ENCODE measurements at regions not wholly inside any gene's neighbourhood (a gene's known extent, or its start where the extent isn't known, plus 50 kb on each side); places are given as distances from the start of the nearest gene placed in this dataset.

DNA sequence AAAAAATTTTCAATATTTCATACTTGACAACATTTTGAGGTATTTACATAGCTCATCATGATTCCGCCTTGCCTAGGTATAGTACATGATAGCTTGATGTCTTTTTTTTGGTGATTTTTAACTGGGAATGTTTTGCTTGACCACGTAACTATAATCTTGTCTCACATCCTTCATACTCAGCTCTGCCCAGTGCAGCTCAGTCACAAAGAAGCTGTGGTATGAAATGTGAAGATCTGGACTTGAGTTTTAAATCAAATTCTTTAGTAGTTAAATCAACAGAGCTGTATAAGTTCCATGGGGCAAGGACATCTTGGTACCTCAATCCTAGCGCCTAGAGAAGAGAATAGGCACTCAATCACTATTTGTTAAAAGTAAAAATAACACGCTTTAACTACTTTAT lies 276.3 kb upstream of the DKK2 start:
- DNase-seq, result no peak

DNA sequence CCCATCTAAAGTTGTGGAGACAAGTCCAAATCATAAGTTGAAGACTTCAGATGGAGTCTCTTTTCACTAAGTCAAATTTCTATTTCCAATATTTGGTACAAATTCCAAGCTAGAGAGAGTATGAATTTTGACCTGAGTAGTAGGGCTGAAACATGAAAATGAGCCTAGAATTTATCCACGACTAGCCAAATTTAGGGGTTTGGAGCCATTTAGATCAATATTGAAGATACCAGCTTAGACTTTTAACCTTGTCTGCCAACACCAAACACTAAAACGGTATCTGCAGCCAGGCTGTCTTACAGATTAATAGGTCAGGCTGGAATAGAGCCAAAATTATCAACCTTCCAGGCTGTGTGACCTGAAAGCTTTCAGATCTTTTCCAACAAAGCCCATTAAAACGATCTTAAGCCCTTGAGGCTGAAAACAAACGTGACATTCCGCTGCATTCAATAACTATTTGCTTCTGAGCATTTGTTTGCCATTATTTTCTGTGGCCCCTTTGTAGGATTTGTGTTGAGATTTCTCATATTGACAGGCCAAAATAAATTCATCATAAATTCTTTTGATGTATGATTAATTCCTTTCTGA lies 268.7 kb upstream of the DKK2 start:
- no peak for DNase-seq

DNA sequence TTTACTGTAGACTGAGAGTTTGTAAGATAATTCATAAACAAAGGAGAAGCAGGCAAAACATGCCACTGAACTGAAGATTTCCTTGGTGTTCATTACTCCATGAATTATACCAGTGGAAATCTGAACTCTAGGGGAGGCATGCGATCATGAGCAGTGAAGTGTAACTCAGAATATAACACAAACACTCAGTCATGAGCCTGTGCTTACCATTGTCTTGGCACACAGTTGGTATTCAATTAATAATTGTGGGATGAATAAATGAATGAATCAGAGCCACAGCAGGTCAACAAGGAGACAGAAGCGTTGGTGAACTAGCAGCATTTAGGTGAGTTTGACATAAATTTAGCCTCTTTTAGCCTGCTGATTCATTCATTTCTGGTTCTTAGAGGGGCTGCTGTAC lies 263.5 kb upstream of the DKK2 start:
- no peak for DNase-seq

DNA sequence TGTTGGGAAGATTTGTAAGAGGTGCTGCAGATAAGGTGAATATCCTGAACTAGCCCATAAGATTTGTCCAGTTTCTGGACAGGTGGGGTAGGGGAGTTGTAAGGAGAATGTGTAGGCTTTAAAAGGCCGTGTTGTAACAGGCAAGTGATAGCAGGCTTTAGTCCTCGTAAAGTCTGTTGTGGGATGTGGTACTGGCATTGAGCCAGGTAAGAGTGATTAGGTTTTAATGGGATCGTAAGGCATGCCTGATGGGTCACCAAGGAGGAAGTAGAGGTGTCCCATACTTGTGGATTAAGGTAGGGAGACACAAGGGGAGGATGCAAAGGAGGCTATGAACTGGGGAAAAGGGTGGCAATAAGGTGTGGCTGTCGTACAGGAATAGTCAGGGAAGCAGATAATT lies 256.9 kb upstream of the DKK2 start:
- no peak for DNase-seq

DNA sequence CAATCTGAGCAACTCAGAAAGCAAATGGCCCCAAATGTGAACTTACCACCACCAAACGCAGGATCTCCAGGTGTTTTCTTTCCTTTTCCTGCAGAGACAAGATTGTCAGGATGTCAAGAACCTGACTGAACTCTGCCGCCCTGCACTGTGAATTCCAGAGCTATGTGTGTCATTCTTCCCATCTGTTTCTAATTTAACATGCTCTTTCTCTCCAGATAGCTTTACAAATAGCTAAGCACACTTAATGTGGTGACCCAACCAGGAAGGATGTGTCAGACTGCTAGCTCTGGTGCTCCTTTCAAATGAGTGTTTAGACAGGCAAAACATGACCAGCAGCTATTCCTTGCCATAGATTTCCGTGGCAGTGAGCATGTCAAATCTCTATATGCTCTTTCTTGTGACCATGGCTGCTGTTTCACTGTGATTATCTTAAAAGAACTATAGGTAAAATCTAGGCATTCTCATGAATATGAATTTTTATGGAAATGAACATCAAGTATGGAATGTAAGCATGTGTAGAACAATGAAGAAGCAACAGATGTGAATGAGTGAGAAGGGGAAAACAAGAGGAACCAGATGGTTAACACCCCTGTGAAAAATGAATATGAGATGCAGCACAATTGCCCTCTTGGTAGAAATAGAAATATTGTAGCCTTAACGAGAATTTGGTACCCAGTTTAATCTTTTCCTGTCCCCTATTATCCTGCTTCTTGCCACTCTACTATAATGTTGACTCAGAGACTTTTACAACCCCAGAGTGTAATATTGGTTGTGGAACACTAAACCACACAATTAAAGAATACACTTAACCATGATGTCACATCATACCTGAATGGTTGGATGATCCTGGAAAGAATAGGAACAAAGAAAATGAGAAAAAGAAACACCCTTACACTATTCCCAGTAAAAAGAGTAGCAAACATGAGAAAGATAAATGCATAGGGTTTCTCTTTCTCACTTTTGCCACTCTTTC lies 247.8 kb upstream of the DKK2 start:
- DNase-seq, result no peak

DNA sequence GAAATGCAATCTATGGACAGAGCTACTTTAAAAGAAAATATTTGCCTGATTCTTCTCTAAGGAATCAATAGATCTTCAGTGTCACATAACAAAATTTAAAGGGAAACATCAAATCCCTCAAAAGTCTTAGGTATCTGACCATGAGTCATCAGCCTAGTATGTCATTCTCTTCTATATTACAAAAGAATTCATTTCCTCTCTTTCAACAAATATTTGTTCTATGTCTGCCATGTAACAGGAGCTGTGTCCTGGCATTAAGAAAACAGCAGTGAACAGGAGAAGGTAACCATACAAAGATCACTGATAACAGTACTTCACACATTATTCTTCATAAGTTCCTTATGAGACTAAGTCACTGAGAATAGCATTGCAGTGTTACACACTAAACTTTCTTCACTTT lies 243.6 kb upstream of the DKK2 start:
- no peak for DNase-seq

DNA sequence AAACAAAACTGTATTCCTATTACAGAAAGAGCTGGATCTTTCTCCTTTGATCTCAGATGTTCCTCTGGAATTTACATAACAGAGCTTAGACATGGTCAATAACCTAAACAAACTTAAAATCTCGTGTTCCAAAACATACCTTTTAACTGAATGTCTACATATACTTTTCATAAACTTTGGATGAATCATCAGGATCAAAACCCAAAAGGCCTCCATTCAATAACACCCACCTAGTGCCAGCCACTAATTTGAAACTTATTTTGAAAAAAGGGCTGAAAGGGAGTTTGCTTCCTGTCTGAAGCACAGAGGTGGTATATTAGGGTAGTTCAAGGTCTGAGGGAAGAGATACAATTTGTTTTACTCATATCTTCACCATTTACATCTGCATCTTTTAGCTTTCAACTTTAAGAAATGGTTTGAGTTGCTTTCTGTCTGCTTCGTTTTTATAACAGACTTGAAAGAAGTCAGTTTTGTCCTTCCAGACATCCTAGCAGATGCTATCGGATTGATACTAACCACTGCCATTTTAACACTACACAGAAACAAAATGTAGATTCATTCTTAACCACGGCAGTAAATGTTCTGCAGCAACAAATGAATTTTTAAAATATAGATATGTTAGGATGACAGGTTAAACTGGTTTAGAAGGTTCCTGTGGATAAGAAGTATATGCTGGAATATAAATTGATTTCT lies 242.8 kb upstream of the DKK2 start:
- no peak for DNase-seq

DNA sequence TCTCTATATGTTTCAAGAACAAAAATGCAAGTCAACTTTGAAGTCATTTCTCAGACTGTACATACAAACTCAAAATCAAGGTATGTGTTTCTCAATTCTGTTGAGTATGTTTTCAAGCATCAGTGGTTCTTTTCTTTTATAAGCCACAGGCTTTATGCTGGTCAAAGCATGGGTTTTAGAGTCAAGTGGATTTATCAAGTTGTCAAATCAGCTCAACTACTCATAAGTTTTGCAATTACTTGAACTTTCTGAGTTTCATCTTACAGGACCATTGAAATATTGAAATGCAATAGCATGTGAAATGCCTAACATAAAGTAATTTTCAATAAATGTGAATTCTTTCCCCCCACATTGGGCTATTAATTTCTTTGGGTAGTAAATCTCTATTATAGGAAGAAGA lies 239.9 kb upstream of the DKK2 start:
- DNase-seq, result no peak

DNA sequence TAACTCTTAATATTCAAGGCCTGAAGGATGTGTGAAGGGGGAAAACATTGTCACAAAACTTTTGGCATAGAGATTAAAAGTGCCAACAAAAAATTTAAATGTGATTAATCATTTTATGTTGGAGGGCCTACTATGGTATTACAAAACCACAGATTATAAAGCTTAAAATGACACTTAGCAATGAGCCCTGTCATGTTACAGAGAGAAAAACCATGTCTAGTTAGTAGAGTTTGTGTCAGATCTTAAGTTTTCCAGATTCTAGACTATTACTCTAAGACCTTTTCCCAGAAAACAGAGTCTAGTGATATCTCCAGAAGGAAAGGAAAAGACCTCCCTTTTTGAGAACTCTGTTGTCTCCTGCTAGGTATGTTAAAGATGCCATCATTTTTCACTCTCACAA lies 239.1 kb upstream of the DKK2 start:
- no peak for DNase-seq

DNA sequence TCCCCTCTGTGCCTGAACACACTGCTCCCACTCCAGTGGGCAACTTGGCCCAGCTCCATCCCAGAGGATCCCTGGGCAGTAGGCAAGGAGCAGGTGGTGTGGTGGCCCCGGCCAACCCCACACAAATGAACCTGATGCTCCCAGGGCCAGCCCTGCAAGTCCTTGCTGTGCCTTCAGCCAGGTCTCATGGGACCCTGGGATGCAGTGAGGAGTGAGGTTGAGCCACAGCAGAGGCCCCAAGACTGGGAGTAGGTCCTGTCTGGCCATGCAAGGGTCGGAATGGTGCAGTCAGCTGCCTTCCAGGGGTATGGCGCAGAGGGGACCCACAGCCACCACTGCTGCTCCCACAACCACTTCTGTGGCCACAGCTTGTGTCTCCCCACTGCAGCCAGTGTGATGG lies 234.5 kb upstream of the DKK2 start:
- DNase-seq, result no peak

DNA sequence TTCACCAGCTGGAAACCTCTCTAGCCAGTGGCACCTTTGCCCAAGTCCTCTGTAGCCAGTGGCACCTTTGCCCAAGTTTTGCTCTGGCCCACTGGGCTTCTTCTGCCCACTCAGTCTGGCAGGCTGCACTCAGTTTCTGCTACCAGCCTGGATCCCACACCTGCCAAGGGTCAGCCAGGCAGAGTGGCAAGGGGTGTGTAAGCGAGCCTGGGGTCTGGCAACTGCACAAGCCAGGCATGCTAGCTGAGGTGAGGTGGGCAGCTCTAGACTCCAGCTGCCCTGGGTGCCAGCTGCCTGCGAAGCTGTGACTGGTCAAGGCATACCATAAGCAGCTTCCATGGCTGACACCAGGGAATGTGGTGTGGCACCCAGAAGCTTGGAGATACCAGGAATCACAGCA lies 233.1 kb upstream of the DKK2 start:
- DNase-seq, result no peak

DNA sequence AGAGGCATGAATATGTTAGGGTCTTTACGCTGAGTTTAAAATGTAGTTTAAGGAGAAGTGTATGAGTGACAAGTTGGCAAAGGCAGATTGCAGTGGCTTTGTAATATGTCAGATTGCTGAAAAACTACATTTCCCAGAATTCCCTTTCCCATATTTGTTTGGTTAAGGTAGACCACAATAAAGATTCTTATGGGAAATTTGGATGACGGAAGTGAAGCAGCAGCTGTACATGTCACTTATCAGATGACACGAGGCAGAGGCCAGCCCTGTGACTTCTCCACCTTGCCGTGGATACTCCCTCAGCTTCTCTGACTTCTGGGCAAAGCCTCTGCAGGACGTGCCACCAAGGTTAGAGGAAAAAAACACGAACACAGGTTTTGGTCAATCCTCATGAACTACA lies 229.7 kb upstream of the DKK2 start:
- DNase-seq, result no peak

DNA sequence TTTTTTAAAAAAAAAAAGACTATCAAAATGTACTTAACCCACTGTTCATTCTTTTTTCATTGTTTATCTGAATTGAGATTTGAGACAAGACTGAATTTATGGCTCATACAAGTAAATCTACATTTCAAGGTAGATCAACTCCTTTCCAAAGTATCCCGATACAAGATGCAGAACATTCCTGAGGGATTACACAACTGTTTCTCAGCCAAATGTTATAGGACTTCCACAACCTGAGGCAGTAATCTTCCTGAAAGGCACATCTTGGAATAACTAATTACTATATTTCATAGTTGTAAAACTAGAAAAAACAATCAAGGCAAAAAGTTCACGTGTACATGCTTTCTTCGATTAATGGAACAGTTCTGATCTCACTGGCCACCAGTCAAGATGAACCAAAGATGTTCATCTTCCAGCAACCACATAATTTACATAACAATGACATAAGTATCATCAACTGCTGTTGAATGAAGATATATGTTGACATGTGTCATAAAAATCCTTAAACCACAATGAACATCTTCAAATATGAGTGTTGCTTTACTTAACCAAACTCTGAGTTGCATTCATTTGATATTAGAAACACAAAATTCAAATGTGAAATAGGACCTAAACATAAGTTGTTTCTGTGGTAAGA lies 225.2 kb upstream of the DKK2 start:
- no peak for DNase-seq

DNA sequence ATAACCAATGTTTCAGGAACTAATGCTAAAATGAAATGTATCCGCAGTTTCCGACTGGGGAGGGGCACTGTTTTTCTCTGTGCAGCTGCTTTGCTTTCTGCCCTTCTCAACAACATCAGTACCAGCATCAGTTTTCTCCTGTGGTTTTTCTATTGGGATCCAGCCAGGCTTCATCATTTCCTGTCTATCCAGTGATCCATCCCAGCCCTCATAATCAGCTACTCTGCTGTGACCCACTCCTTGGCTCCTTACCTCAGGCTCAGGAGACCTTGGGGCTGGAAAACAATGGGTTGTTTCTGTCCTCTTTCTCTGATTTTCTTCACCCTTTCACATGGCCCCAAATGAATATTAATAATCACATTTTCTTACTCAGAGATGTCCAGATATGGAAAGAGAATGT lies 222.2 kb upstream of the DKK2 start:
- DNase-seq, result no peak

DNA sequence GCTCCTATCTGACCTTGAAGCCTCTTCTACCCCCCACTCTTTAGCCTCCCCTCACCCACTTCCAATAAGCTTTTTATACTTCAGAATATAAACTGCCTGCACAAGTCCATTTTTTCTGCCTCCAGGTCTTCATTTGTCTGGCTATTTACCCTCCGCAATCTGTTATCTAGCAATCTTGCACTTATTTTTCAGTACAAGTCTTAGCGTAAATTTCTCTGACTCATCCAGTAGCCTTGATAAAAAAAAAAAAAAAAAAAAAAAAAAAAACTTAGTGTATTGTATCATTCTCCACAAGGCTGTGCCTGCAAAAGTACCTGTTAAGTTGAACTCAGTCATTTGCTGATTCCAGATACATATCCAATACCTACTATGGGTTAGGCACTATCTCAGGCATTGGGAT lies 219.5 kb upstream of the DKK2 start:
- no peak for DNase-seq

DNA sequence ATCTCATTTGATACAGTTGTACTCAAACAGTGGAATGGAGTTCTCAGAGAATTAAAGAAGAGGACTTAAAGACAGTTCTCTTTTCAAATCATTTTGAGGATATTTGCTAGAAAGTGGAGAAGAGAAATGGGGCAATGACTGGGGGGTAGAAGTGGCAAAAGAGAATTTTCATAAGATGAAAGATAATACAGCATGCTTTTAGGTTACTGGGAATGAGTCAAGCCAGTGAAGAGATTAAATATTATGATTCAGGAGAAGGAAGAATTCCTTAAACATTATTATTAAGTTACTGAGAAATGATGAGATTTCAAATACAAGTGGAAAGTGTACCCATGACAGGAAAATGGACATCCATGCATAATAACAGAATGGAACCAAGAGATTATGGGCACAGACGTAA lies 219.0 kb upstream of the DKK2 start:
- DNase-seq, result no peak

DNA sequence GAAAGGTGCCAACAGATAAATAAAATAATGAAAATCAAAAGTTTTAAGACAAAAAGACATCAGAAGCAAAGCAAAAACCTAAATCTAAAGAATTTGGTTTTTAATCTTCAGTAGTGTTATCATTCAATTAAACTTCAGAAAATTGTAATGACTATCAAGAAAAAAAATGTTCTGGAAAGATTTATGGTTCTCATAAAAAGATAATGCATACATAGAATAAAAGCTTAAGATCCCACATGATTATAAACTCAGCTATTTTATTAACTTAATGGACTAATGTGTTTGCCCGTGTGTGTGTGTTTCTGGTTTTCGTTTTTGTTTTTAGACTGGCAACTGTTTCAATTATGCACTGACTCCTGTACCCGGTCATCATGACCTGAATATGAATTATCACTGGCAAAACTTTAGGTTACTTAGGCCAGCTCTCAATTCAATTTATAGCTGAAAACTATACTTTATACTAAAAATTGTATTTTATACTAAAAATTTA lies 217.5 kb upstream of the DKK2 start:
- DNase-seq, result no peak

DNA sequence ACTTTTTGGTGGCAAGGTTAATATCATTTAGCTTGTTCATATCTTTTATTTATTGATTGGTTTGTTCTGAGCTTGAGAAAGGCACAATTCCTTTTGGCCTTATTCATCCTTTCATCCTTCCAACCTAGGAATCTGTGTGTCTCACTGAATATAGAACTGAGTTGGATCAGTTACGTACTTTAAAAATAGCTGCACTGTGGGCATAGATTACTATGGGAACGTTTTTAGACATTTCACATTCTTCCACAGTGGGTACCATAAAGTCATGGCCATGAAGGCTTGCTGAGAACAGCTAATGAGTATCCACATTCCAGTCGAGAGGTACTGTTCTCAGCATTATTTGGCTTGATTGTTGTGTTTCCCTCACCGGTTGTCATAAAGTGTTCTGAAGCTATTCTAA lies 217.0 kb upstream of the DKK2 start:
- no peak for DNase-seq

DNA sequence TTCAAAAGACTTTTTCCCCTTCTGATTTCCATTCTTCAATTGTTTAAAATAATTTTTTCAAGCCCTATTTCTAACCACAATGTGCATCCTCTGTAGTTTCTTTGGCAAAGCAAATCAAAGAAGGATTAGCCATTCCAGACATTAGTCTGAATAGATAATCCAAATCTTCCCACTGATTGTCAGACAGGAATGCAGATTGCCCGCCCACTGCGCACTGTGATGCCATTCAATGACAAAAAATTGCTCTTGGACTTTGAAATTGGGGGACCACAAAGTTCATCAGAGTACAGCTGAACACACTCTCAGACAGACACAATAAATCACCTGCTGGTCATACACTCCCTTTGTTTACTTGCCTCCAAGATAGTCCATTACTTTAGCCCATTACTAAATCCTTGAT lies 216.5 kb upstream of the DKK2 start:
- no peak for DNase-seq

DNA sequence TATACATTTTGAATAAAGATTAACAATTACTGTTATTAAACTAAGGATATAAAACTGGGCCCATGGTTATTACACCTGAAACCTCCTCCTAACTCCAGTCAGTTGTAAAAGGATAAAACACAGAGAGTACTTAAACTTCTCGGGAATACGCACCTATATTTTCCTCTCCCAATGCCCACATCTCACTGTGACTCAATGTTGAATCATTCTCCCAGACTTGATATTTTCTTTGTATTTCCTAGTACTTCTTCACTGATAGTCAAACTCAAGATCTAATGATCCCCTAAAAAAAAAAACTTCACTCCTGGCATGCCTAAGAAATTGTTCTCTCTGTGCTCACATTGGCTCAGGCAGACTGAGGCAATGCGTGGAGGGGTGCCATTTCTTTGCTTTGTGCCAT lies 212.5 kb upstream of the DKK2 start:
- no peak for DNase-seq

DNA sequence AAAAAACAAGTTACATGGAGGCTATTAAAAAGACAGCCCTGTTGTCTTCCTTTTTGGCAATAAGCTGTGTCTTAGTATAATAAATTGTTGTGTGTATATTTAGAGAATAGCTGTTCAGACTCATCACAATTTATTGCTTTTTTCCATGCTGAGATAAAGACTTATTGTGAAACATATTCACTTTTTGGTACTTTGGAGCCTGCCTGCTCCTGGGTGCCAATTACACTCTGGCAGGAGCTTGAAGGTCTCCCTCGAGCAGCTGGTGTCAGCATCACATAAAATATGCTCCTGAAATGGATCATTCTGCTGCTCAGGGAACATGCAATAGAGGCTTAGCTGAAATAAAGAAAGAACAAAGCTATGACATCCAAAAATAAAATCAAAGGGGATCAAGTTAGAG lies 211.6 kb upstream of the DKK2 start:
- DNase-seq, result no peak

DNA sequence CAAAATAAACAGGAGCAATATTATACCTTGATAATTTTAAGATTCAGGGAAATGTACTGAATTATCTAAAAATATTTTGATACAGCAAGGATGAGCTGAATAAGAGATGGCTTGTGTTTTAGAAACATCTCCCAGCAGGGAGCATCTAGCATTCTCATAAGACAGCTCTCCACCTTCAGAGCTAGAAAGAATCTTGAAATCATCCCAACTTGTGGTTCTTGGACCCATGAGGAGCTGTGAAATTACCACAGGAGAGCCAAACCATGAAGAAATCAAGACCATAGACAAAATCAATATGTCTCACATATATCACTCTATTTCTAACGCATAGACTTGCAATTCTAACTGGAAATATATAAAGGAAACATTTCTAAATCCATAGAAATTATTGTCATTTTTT lies 210.6 kb upstream of the DKK2 start:
- DNase-seq, result no peak

DNA sequence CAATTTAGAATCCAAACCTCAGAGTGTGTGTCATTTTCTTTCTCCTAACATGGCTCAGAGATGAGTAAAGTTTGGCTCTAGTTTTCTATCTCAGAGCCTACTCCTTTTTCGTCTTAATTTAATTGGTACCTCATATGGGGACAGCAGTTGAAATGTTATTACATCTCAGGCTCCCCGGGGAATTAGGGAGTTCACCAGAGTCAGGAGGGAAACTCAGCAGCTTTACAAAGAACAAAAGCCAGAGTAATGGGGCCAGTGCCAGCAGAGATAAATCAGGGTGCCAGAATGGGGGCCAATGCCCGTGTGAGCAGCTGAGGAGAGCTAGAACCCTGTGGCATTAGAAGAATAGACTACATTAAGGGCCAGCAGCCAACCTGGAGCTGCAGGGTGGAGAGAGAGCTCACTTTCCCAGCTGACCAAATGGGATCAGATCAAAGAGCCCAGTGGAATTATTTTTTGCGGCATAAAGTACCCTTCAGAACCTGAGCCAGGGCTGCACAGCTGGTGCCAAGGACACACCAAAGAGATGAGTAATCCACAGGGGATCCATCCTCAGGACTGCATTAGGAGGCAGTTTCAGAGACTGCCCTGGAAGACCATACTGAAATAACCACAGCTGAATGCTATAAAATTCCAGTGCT lies 207.1 kb upstream of the DKK2 start:
- DNase-seq, result peak; percentile 70
